ENCODE measurements at regions not wholly inside any gene's neighbourhood (a gene's known extent, or its start where the extent isn't known, plus 50 kb on each side); places are given as distances from the start of the nearest gene placed in this dataset.

DNA sequence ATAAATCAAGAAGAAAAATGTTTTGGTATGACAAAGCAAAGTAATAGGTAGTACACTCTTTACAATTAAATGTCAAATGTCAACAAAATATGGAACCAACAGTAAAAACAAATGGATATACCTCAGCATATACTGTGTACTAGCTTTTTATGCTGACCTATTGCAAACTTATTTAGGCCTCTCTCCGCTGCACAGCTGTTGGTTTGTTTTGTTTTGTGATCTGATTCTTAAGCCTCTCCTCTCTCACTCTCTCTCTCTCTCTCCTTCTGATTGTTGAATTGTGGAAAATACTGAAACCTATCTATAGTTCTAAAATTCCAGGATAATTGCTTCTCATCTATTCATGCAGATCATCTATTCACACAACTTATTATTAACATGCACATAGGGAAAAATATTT lies 154.9 kb upstream of the ARHGAP28 start:
- H3K36me3 ChIP-seq (ENCODE audit: control insufficient read depth, low read depth, low read length), result no peaks in the 10 kb centered on the region
- H3K9me3 ChIP-seq (ENCODE audit: control insufficient read depth, low read depth, low read length), result no peaks in the 10 kb centered on the region
- no peak overlapping the region for H3K9ac ChIP-seq (ENCODE audit: low read length)
- H3K4me3 ChIP-seq (ENCODE audit: low read length), result no peak overlapping the region
- no peaks in the 10 kb centered on the region for H3K27me3 ChIP-seq (ENCODE audit: control insufficient read depth, insufficient read depth, low read length)
- H3K27ac ChIP-seq (ENCODE audit: low read length), result no peak overlapping the region
- H3K4me1 ChIP-seq (ENCODE audit: control insufficient read depth, low read depth, low read length), result no peaks in the 10 kb centered on the region

DNA sequence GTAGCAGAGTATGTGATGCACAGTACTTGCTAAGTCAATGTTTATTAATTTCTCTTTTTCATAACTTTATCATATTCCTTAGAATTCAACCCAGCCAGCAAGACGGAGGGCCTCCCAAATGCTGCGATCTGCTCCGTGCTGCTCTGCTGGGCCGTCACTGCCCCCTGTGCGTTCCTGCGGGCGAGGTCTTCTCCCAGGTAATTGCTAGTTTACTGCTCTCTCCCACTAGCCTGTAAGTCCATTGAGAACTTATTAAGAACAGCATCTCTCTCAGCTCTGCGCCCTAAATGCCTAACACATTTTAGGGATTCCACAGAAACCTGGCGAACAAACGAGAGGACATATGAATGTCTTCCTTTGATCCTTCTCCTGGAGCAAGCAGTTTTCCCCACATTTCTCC lies 153.6 kb upstream of the ARHGAP28 start:
- Histone ChIP-seq H3K9me3 (ENCODE audit: control insufficient read depth, low read depth, low read length) (no peaks in the 10 kb centered on the region), H3K27me3 (ENCODE audit: control insufficient read depth, insufficient read depth, low read length) (no peaks in the 10 kb centered on the region)

DNA sequence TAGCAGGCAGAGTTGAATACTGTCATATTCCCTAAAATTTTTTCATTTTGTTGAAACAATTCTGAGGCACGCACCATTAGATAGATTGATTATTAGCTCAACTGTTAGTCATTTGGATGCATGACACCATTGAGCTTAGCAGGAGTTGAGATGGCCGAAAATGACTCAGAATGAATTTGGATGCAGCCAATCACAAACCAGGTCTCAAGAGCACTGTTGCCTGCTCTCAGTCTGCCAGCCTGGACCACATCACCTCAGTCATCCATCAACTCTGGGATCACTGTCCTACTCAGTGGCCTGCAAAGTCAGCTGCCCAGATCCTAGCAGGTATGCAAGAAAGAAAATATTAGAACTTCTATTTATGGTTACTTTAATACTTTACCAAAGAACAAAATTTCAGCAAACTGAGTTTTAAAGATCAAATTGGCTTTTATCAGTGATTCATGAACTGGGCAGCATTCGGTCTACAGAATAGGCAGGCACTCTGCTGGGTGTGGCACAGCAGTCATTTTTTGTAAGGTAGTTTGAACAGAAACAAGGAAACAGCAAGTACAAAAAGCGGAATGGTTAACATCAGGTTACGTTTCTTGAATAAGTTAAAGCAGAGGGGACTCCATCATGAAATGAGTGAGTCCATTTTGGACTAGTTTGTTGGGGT lies 152.7 kb upstream of the ARHGAP28 start:
- Histone ChIP-seq H3K4me3 (ENCODE audit: low read length) (no peak overlapping the region), H3K9ac (ENCODE audit: low read length) (no peak overlapping the region), H3K9me3 (ENCODE audit: control insufficient read depth, low read depth, low read length) (no peaks in the 10 kb centered on the region), H3K36me3 (ENCODE audit: control insufficient read depth, low read depth, low read length) (no peaks in the 10 kb centered on the region), H3K27me3 (ENCODE audit: control insufficient read depth, insufficient read depth, low read length) (no peaks in the 10 kb centered on the region), H3K27ac (ENCODE audit: low read length) (no peak overlapping the region), H3K4me1 (ENCODE audit: control insufficient read depth, low read depth, low read length) (no peaks in the 10 kb centered on the region)

More for the DNA sequence above, 153.6 kb upstream of the ARHGAP28 start:
- Histone ChIP-seq H3K9ac (ENCODE audit: low read length) (no peak overlapping the region), H3K36me3 (ENCODE audit: control insufficient read depth, low read depth, low read length) (no peaks in the 10 kb centered on the region), H3K4me3 (ENCODE audit: low read length) (no peak overlapping the region), H3K27ac (ENCODE audit: low read length) (no peak overlapping the region), H3K4me1 (ENCODE audit: control insufficient read depth, low read depth, low read length) (no peaks in the 10 kb centered on the region)

DNA sequence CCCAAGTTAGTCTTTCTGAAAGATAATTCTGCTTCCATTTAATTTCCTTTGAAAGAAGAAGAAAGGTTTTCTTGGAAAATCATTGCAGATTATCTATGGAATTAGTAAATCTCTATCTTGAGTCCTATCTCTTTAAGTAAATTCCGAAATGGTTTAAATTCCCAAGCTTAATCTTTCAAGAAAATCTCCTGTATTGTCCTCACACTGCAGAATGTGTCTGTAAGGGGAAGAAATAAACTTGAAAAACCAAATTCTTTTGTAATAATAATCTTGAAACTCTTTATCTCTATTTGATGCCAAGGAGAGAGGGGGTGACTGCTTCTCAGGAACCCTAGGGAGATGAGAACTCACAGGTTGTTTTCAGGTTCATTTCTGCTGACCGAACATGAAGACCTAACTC lies 150.8 kb upstream of the ARHGAP28 start:
- Histone ChIP-seq H3K27me3 (ENCODE audit: control insufficient read depth, insufficient read depth, low read length) (no peaks in the 10 kb centered on the region), H3K4me3 (ENCODE audit: low read length) (no peak overlapping the region), H3K36me3 (ENCODE audit: control insufficient read depth, low read depth, low read length) (no peaks in the 10 kb centered on the region), H3K9me3 (ENCODE audit: control insufficient read depth, low read depth, low read length) (no peaks in the 10 kb centered on the region), H3K4me1 (ENCODE audit: control insufficient read depth, low read depth, low read length) (no peaks in the 10 kb centered on the region), H3K27ac (ENCODE audit: low read length) (no peak overlapping the region), H3K9ac (ENCODE audit: low read length) (no peak overlapping the region)

DNA sequence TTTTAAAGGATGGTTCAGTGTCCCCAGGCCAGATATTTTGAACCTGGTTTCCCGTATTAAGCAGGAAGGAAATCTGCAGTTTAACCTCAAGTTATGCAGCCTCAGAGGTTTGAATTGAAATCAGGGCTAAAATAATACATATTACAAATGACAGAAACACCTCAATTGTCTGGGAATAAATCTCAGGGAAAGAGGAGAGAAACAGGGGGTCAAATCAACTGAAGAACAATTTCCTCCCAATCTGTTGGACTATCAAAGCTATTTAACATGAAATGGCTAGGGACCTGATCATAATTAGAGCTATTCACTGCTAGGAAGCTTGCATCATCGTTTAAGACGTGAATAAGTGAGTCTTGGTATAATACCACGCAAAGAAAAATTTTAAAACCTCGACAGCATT lies 150.0 kb upstream of the ARHGAP28 start:
- no peak overlapping the region for H3K9ac ChIP-seq (ENCODE audit: low read length)
- no peaks in the 10 kb centered on the region for H3K9me3 ChIP-seq (ENCODE audit: control insufficient read depth, low read depth, low read length)
- H3K36me3 ChIP-seq (ENCODE audit: control insufficient read depth, low read depth, low read length), result no peaks in the 10 kb centered on the region
- no peak overlapping the region for H3K27ac ChIP-seq (ENCODE audit: low read length)
- no peaks in the 10 kb centered on the region for H3K4me1 ChIP-seq (ENCODE audit: control insufficient read depth, low read depth, low read length)
- H3K27me3 ChIP-seq (ENCODE audit: control insufficient read depth, insufficient read depth, low read length), result no peaks in the 10 kb centered on the region
- H3K4me3 ChIP-seq (ENCODE audit: low read length), result no peak overlapping the region

DNA sequence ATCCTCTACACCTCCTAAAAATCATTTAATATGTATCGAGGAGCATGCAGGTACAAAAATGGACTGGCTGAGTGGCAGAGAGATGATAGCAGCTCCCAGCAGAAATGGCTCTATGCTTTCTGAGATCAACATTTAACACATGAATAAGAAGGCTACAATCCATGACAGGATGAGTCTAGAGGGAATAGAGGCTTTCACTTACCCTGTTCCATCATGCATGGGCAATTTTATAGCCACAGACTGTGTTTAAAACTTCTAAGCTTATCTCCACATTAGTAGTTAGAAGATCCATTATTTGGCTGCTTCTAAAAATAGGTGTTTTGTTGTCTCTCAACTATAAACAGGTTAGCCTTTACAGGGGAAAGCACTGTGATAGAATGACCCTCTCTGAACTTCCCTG lies 149.1 kb upstream of the ARHGAP28 start:
- H3K36me3 ChIP-seq (ENCODE audit: control insufficient read depth, low read depth, low read length), result no peaks in the 10 kb centered on the region
- H3K27me3 ChIP-seq (ENCODE audit: control insufficient read depth, insufficient read depth, low read length), result no peaks in the 10 kb centered on the region
- H3K27ac ChIP-seq (ENCODE audit: low read length), result no peak overlapping the region
- H3K4me1 ChIP-seq (ENCODE audit: control insufficient read depth, low read depth, low read length), result no peaks in the 10 kb centered on the region
- H3K9ac ChIP-seq (ENCODE audit: low read length), result no peak overlapping the region
- H3K4me3 ChIP-seq (ENCODE audit: low read length), result no peak overlapping the region
- no peaks in the 10 kb centered on the region for H3K9me3 ChIP-seq (ENCODE audit: control insufficient read depth, low read depth, low read length)

DNA sequence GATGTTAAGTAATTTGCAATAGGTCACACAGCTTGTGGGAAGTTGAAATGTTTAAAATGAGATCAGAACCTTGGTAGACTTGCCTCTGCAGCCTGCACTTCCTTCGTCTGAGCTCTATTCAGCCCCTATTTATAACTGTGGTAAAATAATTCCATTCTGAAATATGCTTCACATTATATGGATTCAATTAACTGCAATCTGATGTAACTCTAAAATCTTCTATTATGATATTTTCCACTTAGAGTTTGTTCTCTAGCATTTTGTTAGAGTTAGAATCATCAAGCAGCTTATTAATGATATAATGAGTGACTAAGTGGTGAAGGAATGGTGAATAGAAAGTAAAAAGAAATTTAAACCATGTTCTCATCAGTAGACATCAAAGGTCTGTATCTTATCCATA lies 139.6 kb upstream of the ARHGAP28 start:
- H3K36me3 ChIP-seq (ENCODE audit: control insufficient read depth, low read depth, low read length), result no peaks in the 10 kb centered on the region
- H3K4me3 ChIP-seq (ENCODE audit: low read length), result no peak overlapping the region
- H3K4me1 ChIP-seq (ENCODE audit: control insufficient read depth, low read depth, low read length), result no peaks in the 10 kb centered on the region
- no peak overlapping the region for H3K27ac ChIP-seq (ENCODE audit: low read length)
- H3K9ac ChIP-seq (ENCODE audit: low read length), result no peak overlapping the region
- no peaks in the 10 kb centered on the region for H3K9me3 ChIP-seq (ENCODE audit: control insufficient read depth, low read depth, low read length)
- no peaks in the 10 kb centered on the region for H3K27me3 ChIP-seq (ENCODE audit: control insufficient read depth, insufficient read depth, low read length)

DNA sequence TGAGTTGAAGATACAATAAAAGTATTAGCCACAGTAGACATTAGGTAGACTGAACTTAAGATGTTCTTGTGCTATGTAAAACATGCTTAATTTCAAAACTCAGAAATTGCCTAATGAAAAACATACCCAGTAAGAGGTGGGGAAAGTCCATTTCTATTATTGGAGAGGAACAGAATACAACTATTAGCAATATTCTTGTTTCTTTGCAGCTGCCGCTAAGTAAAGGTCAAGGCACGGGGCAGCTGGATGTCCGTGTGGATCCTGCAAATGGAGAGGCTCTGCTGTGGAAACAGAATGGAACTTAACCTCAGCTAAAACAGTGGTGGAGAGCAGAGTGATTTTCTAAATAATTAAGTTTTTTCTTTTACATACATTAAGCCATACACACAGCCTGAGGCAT lies 139.2 kb upstream of the ARHGAP28 start:
- Histone ChIP-seq H3K36me3 (ENCODE audit: control insufficient read depth, low read depth, low read length) (no peaks in the 10 kb centered on the region), H3K4me1 (ENCODE audit: control insufficient read depth, low read depth, low read length) (no peaks in the 10 kb centered on the region), H3K9ac (ENCODE audit: low read length) (no peak overlapping the region), H3K4me3 (ENCODE audit: low read length) (no peak overlapping the region), H3K9me3 (ENCODE audit: control insufficient read depth, low read depth, low read length) (no peaks in the 10 kb centered on the region), H3K27ac (ENCODE audit: low read length) (no peak overlapping the region), H3K27me3 (ENCODE audit: control insufficient read depth, insufficient read depth, low read length) (no peaks in the 10 kb centered on the region)

DNA sequence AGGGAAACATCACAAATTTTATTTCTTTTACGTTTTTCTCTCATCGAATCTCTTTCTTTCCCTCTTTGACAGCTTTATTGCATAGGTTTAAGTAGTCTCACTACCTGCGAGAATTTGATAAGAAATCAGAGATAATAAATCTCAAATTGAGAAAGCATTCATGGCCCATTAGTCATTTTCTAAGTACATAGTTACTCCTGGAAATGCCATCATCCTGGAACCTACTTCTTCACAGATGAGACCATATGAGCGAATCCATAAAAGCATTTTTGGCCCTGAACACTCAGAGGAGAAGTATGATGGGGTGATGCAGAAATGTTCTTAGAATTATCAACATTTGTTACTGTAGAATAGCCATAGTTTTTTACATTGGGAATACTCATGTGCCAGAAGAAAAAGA lies 138.0 kb upstream of the ARHGAP28 start:
- H3K4me3 ChIP-seq (ENCODE audit: low read length), result no peak overlapping the region
- no peaks in the 10 kb centered on the region for H3K36me3 ChIP-seq (ENCODE audit: control insufficient read depth, low read depth, low read length)
- no peak overlapping the region for H3K27ac ChIP-seq (ENCODE audit: low read length)
- no peaks in the 10 kb centered on the region for H3K9me3 ChIP-seq (ENCODE audit: control insufficient read depth, low read depth, low read length)
- H3K9ac ChIP-seq (ENCODE audit: low read length), result no peak overlapping the region
- no peaks in the 10 kb centered on the region for H3K4me1 ChIP-seq (ENCODE audit: control insufficient read depth, low read depth, low read length)
- H3K27me3 ChIP-seq (ENCODE audit: control insufficient read depth, insufficient read depth, low read length), result no peaks in the 10 kb centered on the region

DNA sequence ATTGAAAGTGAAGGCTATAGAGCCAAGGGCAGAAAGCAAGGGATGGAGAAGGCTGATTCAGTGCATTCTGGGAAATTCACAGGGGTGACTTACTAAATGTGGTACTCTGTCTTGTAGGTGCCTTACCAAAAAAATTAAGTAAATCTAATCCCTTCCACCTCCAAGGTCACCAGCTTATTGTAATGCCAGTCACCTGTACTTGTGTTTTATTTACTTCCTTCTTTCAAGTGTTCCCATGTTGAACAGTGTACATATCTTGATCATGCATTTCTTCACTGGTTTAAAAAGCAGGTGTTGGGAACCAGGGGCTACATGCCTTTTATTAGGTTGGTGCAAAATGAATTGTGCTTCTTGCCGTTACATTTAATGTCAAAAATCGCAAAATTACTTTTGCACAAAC lies 137.0 kb upstream of the ARHGAP28 start:
- H3K4me1 ChIP-seq (ENCODE audit: control insufficient read depth, low read depth, low read length), result no peaks in the 10 kb centered on the region

DNA sequence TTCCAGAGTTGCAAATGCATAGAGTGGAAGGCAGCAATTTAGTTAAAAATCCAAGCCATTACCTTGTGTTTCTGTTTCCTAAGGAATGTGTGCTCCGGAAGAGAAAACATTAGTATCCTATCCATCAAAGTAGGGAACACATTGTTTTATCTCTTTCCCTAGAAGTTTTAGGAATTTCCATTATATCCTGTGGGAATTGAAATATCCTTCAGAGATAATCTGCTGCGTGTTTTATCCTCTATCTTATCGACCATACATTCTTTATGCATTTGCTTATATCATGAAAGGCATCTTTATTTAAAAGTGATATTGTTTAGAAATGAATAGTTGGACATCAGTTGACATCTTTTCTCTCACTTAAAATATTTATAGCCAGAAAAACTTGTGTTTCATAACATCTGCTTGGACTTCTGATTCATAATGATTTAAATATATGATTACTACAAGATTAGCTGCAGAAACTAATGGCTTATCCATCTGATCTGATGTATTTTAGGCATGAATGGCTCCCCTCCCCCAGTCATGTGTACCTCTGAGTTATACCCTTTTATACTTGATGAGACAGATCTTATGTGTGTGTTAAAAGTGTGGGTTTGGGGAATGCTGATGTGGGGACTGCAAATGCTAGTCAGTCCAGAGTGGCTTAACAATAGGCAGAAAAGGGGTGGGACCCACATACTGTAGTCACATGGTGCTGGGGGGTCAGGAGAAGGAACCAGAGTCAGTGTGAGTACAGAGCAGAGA lies 136.2 kb upstream of the ARHGAP28 start:
- no peaks in the 10 kb centered on the region for H3K9me3 ChIP-seq (ENCODE audit: control insufficient read depth, low read depth, low read length)
- H3K4me3 ChIP-seq (ENCODE audit: low read length), result no peak overlapping the region
- H3K36me3 ChIP-seq (ENCODE audit: control insufficient read depth, low read depth, low read length), result no peaks in the 10 kb centered on the region
- no peak overlapping the region for H3K9ac ChIP-seq (ENCODE audit: low read length)
- no peaks in the 10 kb centered on the region for H3K27me3 ChIP-seq (ENCODE audit: control insufficient read depth, insufficient read depth, low read length)
- H3K27ac ChIP-seq (ENCODE audit: low read length), result no peak overlapping the region
- H3K4me1 ChIP-seq (ENCODE audit: control insufficient read depth, low read depth, low read length), result no peaks in the 10 kb centered on the region

More for the DNA sequence above, 137.0 kb upstream of the ARHGAP28 start:
- no peak overlapping the region for H3K4me3 ChIP-seq (ENCODE audit: low read length)
- no peaks in the 10 kb centered on the region for H3K36me3 ChIP-seq (ENCODE audit: control insufficient read depth, low read depth, low read length)
- no peak overlapping the region for H3K9ac ChIP-seq (ENCODE audit: low read length)
- H3K9me3 ChIP-seq (ENCODE audit: control insufficient read depth, low read depth, low read length), result no peaks in the 10 kb centered on the region
- H3K27me3 ChIP-seq (ENCODE audit: control insufficient read depth, insufficient read depth, low read length), result no peaks in the 10 kb centered on the region
- H3K27ac ChIP-seq (ENCODE audit: low read length), result no peak overlapping the region

DNA sequence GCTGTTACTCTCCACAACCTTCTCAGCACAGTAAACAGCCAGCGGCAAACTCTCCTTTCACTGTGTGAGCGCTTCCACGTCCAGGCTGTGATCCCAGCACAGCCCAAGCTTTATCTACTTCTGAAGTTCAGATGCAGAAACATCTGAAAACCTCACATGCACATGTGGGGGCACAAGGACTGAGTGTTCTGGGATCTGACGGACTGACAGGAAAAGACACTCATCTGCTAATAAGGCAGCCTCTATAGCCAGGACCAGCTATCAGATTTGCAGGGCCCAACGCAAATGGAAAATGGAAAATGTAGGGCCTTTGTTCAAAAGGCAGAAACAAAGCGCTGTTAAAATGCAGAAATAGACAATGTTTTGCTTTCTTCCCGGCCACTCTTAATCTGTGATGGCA lies 133.8 kb upstream of the ARHGAP28 start:
- no peak overlapping the region for H3K9ac ChIP-seq (ENCODE audit: low read length)
- H3K4me1 ChIP-seq (ENCODE audit: control insufficient read depth, low read depth, low read length), result peaks cover 5% of the 10 kb centered on the region
- no peak overlapping the region for H3K4me3 ChIP-seq (ENCODE audit: low read length)
- H3K36me3 ChIP-seq (ENCODE audit: control insufficient read depth, low read depth, low read length), result no peaks in the 10 kb centered on the region
- no peaks in the 10 kb centered on the region for H3K9me3 ChIP-seq (ENCODE audit: control insufficient read depth, low read depth, low read length)
- H3K27ac ChIP-seq (ENCODE audit: low read length), result no peak overlapping the region
- H3K27me3 ChIP-seq (ENCODE audit: control insufficient read depth, insufficient read depth, low read length), result no peaks in the 10 kb centered on the region
